Occipital lobe (tissue), 1 donor: ENCODE measurements at regions not wholly inside any gene's neighbourhood (a gene's known extent, or its start where the extent isn't known, plus 50 kb on each side); places are given as distances from the start of the nearest gene placed in this dataset.

Source experiments
- DNase-seq: peaks from one replicate; lab custom pipeline; 2025; lab: John Stamatoyannopoulos, UW

- peak; percentile 10 for DNase-seq
These were observed 402.4 kb downstream of the HGF start for GRCh38 chr7:81367326-81367931.

GRCh38 chr7:81366546-81366945 is 403.3 kb downstream of the HGF start:
- no peak for DNase-seq

GRCh38 chr7:81361769-81362312 is 408.0 kb downstream of the HGF start:
- DNase-seq = no peak

GRCh38 chr7:81355911-81356310 is 413.9 kb downstream of the HGF start:
- no peak for DNase-seq

- no peak for DNase-seq
These were observed 420.8 kb downstream of the HGF start for GRCh38 chr7:81349044-81349443.

GRCh38 chr7:81339946-81340345 is 421.1 kb upstream of the SEMA3C start:
- DNase-seq = no peak

- DNase-seq = no peak
These were observed 414.7 kb upstream of the SEMA3C start for GRCh38 chr7:81333536-81333935.

- DNase-seq = no peak
These were observed 414.2 kb upstream of the SEMA3C start for GRCh38 chr7:81333004-81333403.

GRCh38 chr7:81331061-81332018 is 412.5 kb upstream of the SEMA3C start:
- DNase-seq = no peak

DNA sequence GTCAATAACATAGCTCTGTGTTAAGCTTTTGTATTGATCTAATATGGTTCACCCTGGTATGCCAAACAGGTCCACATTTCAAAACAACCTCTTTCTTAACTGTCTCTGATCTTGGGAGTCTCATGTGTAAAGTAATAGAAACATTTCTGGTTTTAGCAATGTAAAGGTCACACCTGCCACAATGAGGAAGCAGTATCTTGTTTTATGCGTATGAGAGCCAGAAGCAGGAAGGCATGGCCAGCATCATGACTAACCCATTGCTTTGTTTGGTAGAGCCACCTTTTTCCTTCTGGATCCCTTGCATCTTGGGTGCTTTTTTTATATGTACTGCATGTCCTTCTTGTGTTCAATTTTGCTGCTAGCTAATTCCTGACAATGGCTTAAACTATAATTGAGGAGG is 411.3 kb upstream of the SEMA3C start:
- DNase-seq = no peak

DNA sequence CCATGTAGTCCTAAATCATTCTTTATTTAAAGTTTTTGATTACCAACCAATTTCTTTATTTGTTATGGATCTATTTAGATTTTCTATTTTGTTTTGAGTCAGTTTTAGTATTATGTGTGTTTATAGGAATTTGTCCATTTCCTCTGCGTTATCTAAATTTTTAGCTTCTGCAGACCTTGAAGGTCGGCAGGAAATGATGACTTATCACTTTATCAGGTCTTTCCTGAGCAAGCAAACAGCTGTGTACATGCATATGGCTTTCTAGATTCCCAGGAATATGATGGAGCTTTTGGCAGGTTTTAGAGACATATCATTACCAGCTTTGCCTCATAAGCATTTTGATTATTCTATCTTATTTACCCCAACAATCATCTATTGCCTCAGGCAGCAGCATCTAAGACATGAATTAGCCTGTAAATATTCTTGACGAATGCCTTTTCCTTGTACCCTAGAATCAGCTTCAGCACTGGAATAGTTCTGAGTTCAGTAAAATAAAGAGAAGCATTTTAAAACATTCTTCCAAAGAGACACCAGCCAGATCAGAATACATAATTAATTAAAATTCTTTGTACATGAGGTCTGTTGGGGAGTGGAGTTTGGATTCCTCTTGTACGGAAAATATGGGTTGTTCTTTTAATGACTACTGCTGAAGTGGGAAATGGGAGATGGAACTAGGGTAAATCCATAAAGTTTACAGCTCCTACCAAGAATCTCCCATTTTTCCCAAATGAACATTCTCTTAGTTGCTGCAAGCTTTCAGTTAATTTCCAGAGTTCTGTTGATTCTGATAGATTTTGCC is 408.8 kb upstream of the SEMA3C start:
- no peak for DNase-seq

DNA sequence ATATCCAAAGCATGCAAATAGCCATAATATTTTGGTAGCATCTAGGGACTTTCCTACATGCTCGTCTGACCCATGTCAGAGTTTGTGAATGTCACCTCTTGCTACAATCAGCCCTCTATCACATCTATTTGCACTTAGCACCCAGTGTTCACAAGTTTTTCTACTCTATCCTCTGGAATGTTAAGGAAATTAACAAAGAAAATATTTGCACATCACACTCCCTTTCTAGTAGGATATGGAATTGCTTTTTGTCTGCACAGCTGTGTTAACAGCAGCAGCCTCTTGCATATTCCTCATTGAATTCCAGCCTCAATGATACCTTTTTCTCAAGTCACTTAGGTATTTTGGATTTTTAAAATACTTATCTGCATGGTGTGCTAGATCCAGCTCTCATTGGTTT is 403.1 kb upstream of the SEMA3C start:
- DNase-seq = no peak

DNA sequence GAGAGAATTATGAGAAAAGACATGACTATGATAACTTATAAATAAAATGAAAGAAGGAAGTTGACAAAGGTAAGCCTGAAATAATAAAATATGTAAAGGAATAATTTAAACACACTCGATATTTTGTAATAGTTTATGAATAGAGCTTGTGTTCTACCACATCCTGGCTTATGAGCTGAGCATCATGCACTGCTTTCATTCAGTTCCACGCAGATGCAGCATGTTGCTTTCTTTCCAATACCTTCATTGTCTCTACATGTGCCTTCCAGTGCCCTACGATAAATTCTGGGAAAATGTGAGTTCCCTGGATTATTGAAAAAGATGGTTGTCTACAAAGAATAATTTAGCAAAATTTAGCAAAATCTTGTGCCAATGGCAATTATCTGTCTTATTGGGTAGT is 398.9 kb upstream of the SEMA3C start:
- no peak for DNase-seq

DNA sequence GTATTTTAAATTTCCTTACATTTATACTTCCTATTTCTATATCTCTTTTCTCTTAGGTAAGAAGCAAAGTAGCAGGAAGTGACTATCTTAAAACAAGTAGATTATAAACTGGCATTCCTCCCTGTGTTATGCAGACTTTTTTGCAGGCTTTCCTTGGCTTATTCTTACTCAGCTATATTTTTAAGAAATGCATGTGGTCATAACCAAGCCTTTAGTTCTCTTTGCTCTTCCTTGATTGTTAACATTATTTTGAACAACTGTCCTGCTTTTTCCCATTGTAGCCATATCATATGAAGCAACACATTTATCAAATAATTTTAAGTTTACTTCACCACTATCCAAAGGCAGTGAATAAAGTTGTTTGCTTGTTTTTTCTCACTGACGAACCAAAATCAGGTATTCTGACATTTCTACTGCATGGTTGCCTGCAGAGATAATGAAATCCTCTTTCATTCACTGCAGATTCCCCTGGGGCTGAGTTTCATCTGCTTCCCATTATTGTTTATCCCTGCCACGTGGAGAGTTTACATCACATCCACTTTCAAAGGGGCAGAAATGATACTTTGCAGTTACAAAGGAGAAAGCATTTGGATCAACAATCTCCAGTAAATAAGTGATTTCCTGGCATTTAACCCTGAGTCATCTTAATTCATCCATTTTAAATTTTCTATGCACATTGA is 389.9 kb upstream of the SEMA3C start:
- no peak for DNase-seq

DNA sequence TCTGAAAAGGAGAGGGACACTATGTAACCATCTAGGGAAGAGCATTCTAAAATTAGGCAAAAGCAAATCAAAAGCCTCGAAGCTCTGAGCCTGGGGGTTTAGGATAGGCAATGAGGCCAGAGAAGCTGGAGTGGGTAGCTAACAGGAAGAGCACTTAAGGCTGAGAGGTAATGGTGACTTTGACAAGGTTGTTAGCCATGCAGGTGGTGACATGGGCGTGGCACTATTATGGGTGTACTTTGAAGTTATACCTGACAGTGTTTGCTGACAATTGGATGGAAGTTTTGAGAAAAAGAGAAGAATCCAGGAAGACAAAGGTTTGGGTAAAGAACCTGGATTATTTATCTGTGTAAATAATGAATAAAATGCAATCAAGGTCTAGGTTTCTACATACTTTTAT is 383.0 kb upstream of the SEMA3C start:
- no peak for DNase-seq

DNA sequence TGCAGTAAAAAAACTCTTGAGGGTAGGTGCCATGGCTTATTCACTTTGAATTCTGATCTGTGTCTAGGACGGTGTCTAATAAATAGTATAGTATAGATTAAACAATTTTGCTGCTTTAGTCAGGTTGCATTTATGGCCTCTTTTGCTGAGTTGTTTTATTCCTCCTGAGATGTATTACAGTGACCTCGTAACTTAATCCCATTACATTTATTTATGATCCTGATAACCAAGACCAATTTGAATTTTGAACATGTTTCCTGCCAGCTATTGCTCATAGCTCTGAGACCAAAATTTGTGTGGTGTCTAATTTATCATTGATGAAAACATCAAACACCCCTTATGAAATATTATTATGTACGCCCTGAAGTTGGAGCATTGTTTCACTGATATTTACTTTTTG is 381.9 kb upstream of the SEMA3C start:
- no peak for DNase-seq

DNA sequence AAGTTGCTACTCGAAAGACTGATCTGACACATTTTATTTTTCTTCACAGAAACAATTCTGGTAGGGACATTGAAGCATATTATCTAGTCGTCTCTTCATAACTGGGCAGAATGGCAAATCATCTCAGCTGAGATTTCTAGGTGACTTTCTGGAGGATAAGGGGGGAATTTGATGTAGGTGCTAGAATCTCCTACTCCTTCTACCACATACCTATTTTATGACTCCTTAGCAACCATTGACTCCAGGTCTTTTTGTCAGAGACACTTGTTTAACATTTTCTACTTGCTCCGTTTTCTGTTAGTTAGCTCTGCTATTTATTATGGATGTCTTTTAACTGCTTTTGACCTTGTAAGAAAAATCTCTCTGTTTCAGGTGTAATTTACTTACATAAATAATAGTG is 380.9 kb upstream of the SEMA3C start:
- DNase-seq = no peak

GRCh38 chr7:81298951-81299666 is 380.3 kb upstream of the SEMA3C start:
- DNase-seq = no peak

GRCh38 chr7:81297317-81297716 is 378.5 kb upstream of the SEMA3C start:
- DNase-seq = no peak

- no peak for DNase-seq
These were observed 377.9 kb upstream of the SEMA3C start for GRCh38 chr7:81296726-81297125.
